HCT116 (cell line): ENCODE measurements at regions not wholly inside any gene's neighbourhood (a gene's known extent, or its start where the extent isn't known, plus 50 kb on each side); places are given as distances from the start of the nearest gene placed in this dataset.

ENCODE experiments used
- ATAC-seq: fragments of 200-7000 bp; cut with Tn5 transposase; 2 replicates; pipeline ENCODE4 v1.9.1; 2020; ENCODE audit warnings: mild to moderate bottlenecking, moderate library complexity
- BruUV-seq: library from RNA; stranded (reverse); fragments of 400-500 nt; replicated peaks from 2 replicates; lab custom pipeline; 2021; lab: Mats Ljungman, UMichigan
- CTCF ChIA-PET: fragments of 300-600 bp; sonication (Branson Sonifier 250); formaldehyde crosslinking; loops from one replicate; lab custom pipeline; 2021; ENCODE audit warnings: antibody characterized with exemption; lab: Charles Lee
- POLR2A ChIA-PET: fragments of 300-600, 350-600 bp; sonication (Branson Sonifier 250); formaldehyde crosslinking; loops from one replicate; lab custom pipeline; 2021; ENCODE audit warnings: antibody characterized with exemption; lab: Charles Lee
- RAD21 ChIA-PET, 2 experiments: fragments of 300-600 bp; sonication (Branson Sonifier 250); formaldehyde crosslinking; loops; one replicate each; lab custom pipeline; 2023; ENCODE audit warnings: low total read pairs in 2 of 2; ENCODE audit not compliant: uncharacterized antibody in 2 of 2, unreplicated experiment in 2 of 2, low non-redundant PET in 1 of 2; lab: Charles Lee
- DNase-seq: peaks from one replicate; pipeline ENCODE4 v3.0.0-alpha.2; 2010; ENCODE audit warnings: low read depth, low spot score
- H2AFZ ChIP-seq: fragments of 200-600 bp; shearing (Covaris generic), sonication (generic); 2 replicates; pipeline ENCODE4 v1.6.1; 2017; ENCODE audit warnings: low read depth, mixed run types, mixed read lengths, antibody characterized with exemption, low read length; ENCODE audit not compliant: poor library complexity, severe bottlenecking
- H3K27ac ChIP-seq: 2 replicates; pipeline ENCODE4 v1.5.1; 2012; ENCODE audit warnings: low read depth, low read length
- H3K27me3 ChIP-seq: fragments of 200-600 bp; sonication (generic); 2 replicates; pipeline ENCODE4 v1.6.1; 2016; ENCODE audit warnings: mixed run types, low read length, mixed read lengths; ENCODE audit not compliant: insufficient read depth
- H3K36me3 ChIP-seq, 2 experiments: fragments of 200-500 bp in 1 of 2; fragments of 200-600 bp in 1 of 2; sonication (Bioruptor generic) in 1 of 2; sonication (generic) in 1 of 2; 2 replicates each; pipeline versions ENCODE4 v1.5.1 to v1.6.1; 2014 to 2016; ENCODE audit warnings: low read length in 2 of 2, inconsistent platforms in 1 of 2, mixed read lengths in 1 of 2, mixed run types in 1 of 2; ENCODE audit not compliant: insufficient read depth in 2 of 2, control insufficient read depth in 1 of 2
- H3K4me1 ChIP-seq, 2 experiments: fragments of 200-600 bp in 1 of 2; sonication (generic) in 1 of 2; 2 replicates each; pipeline versions ENCODE4 v1.5.1 to v1.6.1; 2012 to 2017; ENCODE audit warnings: low read length in 2 of 2, inconsistent platforms in 1 of 2, mild to moderate bottlenecking in 1 of 2, mixed read lengths in 1 of 2, mixed run types in 1 of 2, moderate library complexity in 1 of 2; ENCODE audit not compliant: insufficient read depth in 2 of 2, control insufficient read depth in 1 of 2
- H3K4me2 ChIP-seq: fragments of 200-600 bp; sonication (generic); 2 replicates; pipeline ENCODE4 v1.6.1; 2017; ENCODE audit warnings: mixed run types, low read length, mixed read lengths
- H3K4me3 ChIP-seq, 2 experiments: fragments of 200-600 bp in 1 of 2; sonication (generic) in 1 of 2; replicated peaks in 1 of 2; 2 replicates each; pipeline ENCODE4 v1.5.1; 2011 to 2016; ENCODE audit warnings: low read length in 2 of 2, control low read depth in 1 of 2, low read depth in 1 of 2, mild to moderate bottlenecking in 1 of 2, mixed read lengths in 1 of 2, mixed run types in 1 of 2
- H3K79me2 ChIP-seq: fragments of 200-600 bp; sonication (generic); 2 replicates; pipeline ENCODE4 v1.6.1; 2017; ENCODE audit warnings: mild to moderate bottlenecking, mixed run types, low read length, moderate library complexity, mixed read lengths; ENCODE audit not compliant: insufficient read depth
- H3K9ac ChIP-seq: fragments of 200-600 bp; sonication (generic); 2 replicates; pipeline ENCODE4 v1.6.1; 2016; ENCODE audit warnings: low read length, mixed read lengths
- H3K9me2 ChIP-seq: fragments of 200-600 bp; sonication (generic), shearing (Covaris generic); 2 replicates; pipeline ENCODE4 v1.6.1; 2017; ENCODE audit warnings: mixed run types, mild to moderate bottlenecking, moderate library complexity; ENCODE audit not compliant: insufficient read depth
- H3K9me3 ChIP-seq, 2 experiments: fragments of 200-500 bp in 1 of 2; fragments of 200-600 bp in 1 of 2; sonication (Bioruptor generic) in 1 of 2; sonication (generic) in 1 of 2; 2 replicates each; pipeline ENCODE4 v1.6.1; 2014 to 2017; ENCODE audit warnings: low read length in 2 of 2, mixed read lengths in 2 of 2, inconsistent platforms in 1 of 2, low read depth in 1 of 2, mild to moderate bottlenecking in 1 of 2, mixed run types in 1 of 2, moderate library complexity in 1 of 2; ENCODE audit not compliant: control insufficient read depth in 1 of 2, insufficient read depth in 1 of 2
- H4K20me1 ChIP-seq: fragments of 200-600 bp; sonication (generic), shearing (Covaris generic); 2 replicates; pipeline ENCODE4 v1.6.1; 2017; ENCODE audit warnings: mixed run types, mild to moderate bottlenecking, moderate library complexity; ENCODE audit not compliant: insufficient read depth
- POLR2A ChIP-seq: IDR thresholded peaks from 2 replicates; pipeline ENCODE4 v1.7.0; 2011; ENCODE audit warnings: borderline replicate concordance; ENCODE audit not compliant: insufficient read depth, insufficient read length; ENCODE audit errors: extremely low read depth
- RAD21 ChIP-seq: IDR thresholded peaks from 2 replicates; pipeline ENCODE4 v1.6.1; 2012; ENCODE audit warnings: low read depth, mild to moderate bottlenecking
- SIN3A ChIP-seq: IDR thresholded peaks from 2 replicates; pipeline ENCODE4 v1.6.1; 2012; ENCODE audit warnings: low read depth
- SP1 ChIP-seq: IDR thresholded peaks from 2 replicates; pipeline ENCODE4 v1.6.1; 2012; ENCODE audit warnings: low read depth
- TCF7L2 ChIP-seq: IDR thresholded peaks from 2 replicates; pipeline ENCODE4 v1.7.0; 2011; ENCODE audit warnings: borderline replicate concordance, inconsistent platforms; ENCODE audit not compliant: insufficient read depth, insufficient read length; ENCODE audit errors: extremely low read depth
- YY1 ChIP-seq: IDR thresholded peaks from 2 replicates; pipeline ENCODE4 v1.6.1; 2011; ENCODE audit warnings: low read length, low read depth, moderate library complexity, mild to moderate bottlenecking; ENCODE audit not compliant: insufficient replicate concordance; ENCODE audit errors: extremely low read depth
- ZFX ChIP-seq: fragments of 450-650 bp; IDR thresholded peaks from 2 replicates; pipeline ENCODE4 v1.6.1; 2017
- intact Hi-C: fragments of 100-400 bp; cut with micrococcal nuclease; formaldehyde crosslinking; loops from 2 replicates; pipeline ENCODE4 v1.10.0; 2022
- TF ChIP-seq, protein P1 (sequence below): IDR thresholded peaks from 2 replicates; pipeline ENCODE4 v1.6.1; 2011; ENCODE audit warnings: mild to moderate bottlenecking, low read length, moderate library complexity; ENCODE audit not compliant: insufficient replicate concordance; ENCODE audit errors: extremely low read depth
- TF ChIP-seq, protein P2 (sequence below): IDR thresholded peaks from 2 replicates; pipeline ENCODE4 v1.6.1; 2012; ENCODE audit warnings: low read depth
- TF ChIP-seq, protein P3 (sequence below): IDR thresholded peaks from 2 replicates; pipeline ENCODE4 v1.6.1; 2012
- TF ChIP-seq, protein P4 (sequence below), 3 experiments: fragments of 200-600 bp in 1 of 3; sonication (generic) in 1 of 3; IDR thresholded peaks in 2 of 3; conservative IDR thresholded peaks in 1 of 3; 2 replicates each; pipeline ENCODE4 v1.5.1; 2012 to 2017; ENCODE audit warnings: low read depth in 2 of 3, low read length in 2 of 3, antibody characterized with exemption in 1 of 3, borderline replicate concordance in 1 of 3, control low read depth in 1 of 3, mild to moderate bottlenecking in 1 of 3, mixed read lengths in 1 of 3, mixed run types in 1 of 3, moderate library complexity in 1 of 3; ENCODE audit not compliant: insufficient read depth in 1 of 3

DNA sequence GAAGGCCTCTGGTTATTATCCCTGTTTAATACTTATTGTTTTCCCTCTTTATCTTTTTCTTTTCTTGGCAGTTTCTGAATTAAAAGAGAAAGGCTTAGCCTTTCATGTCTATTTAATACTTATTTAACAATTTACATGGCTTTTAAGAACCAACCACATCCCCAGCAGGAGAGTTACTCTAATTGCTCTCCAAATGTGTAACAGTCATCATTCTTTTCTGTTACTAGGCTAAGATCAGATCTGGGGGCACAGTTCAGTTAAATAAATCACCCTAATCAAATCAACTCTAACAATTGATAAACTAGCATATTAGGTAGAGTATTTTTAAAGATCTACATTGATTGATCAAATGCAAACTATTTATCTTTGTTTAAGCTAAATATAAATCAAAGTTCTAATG, 54.1 kb upstream of the NT5E start:
- no peaks in the 10 kb centered on the region for H3K36me3 ChIP-seq
- CTCF ChIA-PET, result no interaction called here
- no TSS peak for BruUV-seq
- H3K4me2 ChIP-seq, result no peak overlapping the region
- POLR2A ChIA-PET, result no interaction called here
- no peaks in the 10 kb centered on the region for H3K9me2 ChIP-seq
- DNase-seq, result no peak
- no peak overlapping the region for H2AFZ ChIP-seq
- no peak overlapping the region for H3K9ac ChIP-seq
- H3K27ac ChIP-seq, result no peak overlapping the region
- no peak overlapping the region for H3K4me3 ChIP-seq
- H3K79me2 ChIP-seq, result no peaks in the 10 kb centered on the region
- no peaks in the 10 kb centered on the region for H3K9me3 ChIP-seq
- no peak for ATAC-seq
- RAD21 ChIA-PET, result no interaction called here
- TF ChIP-seq, protein P1, sequence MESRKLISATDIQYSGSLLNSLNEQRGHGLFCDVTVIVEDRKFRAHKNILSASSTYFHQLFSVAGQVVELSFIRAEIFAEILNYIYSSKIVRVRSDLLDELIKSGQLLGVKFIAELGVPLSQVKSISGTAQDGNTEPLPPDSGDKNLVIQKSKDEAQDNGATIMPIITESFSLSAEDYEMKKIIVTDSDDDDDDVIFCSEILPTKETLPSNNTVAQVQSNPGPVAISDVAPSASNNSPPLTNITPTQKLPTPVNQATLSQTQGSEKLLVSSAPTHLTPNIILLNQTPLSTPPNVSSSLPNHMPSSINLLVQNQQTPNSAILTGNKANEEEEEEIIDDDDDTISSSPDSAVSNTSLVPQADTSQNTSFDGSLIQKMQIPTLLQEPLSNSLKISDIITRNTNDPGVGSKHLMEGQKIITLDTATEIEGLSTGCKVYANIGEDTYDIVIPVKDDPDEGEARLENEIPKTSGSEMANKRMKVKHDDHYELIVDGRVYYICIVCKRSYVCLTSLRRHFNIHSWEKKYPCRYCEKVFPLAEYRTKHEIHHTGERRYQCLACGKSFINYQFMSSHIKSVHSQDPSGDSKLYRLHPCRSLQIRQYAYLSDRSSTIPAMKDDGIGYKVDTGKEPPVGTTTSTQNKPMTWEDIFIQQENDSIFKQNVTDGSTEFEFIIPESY, result no peak
- H3K4me1 ChIP-seq, result peaks cover 0 to 2% of the 10 kb centered on the region in 2 experiments; a peak in 1 of 4 replicates
- H4K20me1 ChIP-seq, result no peaks in the 10 kb centered on the region
- intact Hi-C loops, result no loop called here
- H3K27me3 ChIP-seq, result no peaks in the 10 kb centered on the region

DNA sequence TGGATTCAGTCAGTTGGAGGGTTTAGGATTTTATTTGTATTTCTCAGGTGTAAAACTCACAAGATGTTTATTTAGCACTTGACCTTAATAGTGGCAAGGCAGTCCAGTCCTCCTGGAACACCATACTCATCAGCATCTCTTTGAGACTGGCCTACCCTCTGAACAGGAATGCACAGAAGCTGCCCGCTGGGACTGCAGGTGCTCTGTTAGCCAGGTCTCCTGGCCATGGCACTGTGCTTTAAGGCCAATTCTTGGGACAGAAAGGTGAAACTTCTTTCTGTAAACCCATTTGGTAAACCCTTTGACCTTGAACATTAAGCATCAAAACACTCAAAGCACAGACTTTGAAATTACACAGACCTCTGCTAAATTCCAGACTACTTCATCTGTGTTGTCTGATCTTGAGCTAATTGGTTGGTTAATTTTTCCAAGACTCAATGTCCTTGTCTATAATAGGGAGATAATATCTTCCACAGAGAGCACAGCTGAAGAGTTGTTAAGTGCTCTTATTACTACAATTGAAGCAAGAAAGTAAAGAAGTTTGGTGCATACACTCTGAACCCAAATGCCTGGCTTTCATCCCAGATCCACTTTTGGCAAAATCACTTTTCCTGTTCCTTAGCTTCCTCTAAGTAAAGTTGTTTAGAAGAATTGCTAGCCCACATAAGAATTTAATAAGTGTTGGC, 54.9 kb upstream of the NT5E start:
- H3K27ac ChIP-seq, result no peak overlapping the region
- intact Hi-C loops, result no loop called here
- CTCF ChIA-PET, result no interaction called here
- no peak overlapping the region for H2AFZ ChIP-seq
- POLR2A ChIA-PET, result no interaction called here
- H3K4me2 ChIP-seq, result no peak overlapping the region
- no peaks in the 10 kb centered on the region for H3K9me2 ChIP-seq
- H3K9me3 ChIP-seq, result no peaks in the 10 kb centered on the region
- H3K36me3 ChIP-seq, result no peaks in the 10 kb centered on the region
- H4K20me1 ChIP-seq, result no peaks in the 10 kb centered on the region
- DNase-seq (no peak), ATAC-seq (no peak)
- no peak overlapping the region for H3K4me3 ChIP-seq
- RAD21 ChIA-PET, result no interaction called here
- H3K4me1 ChIP-seq, result peaks cover 0 to 8% of the 10 kb centered on the region in 2 experiments; a peak in 1 of 4 replicates
- H3K79me2 ChIP-seq, result no peaks in the 10 kb centered on the region
- BruUV-seq, result no TSS peak
- no peaks in the 10 kb centered on the region for H3K27me3 ChIP-seq
- no peak overlapping the region for H3K9ac ChIP-seq
- TF ChIP-seq SP1 (no peak), ZFX (no peak), TCF7L2 (no peak), RAD21 (no peak), SIN3A (no peak), YY1 (no peak), POLR2A (no peak)
- TF ChIP-seq, protein P2, sequence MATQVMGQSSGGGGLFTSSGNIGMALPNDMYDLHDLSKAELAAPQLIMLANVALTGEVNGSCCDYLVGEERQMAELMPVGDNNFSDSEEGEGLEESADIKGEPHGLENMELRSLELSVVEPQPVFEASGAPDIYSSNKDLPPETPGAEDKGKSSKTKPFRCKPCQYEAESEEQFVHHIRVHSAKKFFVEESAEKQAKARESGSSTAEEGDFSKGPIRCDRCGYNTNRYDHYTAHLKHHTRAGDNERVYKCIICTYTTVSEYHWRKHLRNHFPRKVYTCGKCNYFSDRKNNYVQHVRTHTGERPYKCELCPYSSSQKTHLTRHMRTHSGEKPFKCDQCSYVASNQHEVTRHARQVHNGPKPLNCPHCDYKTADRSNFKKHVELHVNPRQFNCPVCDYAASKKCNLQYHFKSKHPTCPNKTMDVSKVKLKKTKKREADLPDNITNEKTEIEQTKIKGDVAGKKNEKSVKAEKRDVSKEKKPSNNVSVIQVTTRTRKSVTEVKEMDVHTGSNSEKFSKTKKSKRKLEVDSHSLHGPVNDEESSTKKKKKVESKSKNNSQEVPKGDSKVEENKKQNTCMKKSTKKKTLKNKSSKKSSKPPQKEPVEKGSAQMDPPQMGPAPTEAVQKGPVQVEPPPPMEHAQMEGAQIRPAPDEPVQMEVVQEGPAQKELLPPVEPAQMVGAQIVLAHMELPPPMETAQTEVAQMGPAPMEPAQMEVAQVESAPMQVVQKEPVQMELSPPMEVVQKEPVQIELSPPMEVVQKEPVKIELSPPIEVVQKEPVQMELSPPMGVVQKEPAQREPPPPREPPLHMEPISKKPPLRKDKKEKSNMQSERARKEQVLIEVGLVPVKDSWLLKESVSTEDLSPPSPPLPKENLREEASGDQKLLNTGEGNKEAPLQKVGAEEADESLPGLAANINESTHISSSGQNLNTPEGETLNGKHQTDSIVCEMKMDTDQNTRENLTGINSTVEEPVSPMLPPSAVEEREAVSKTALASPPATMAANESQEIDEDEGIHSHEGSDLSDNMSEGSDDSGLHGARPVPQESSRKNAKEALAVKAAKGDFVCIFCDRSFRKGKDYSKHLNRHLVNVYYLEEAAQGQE, result no peak
- TF ChIP-seq, protein P3, sequence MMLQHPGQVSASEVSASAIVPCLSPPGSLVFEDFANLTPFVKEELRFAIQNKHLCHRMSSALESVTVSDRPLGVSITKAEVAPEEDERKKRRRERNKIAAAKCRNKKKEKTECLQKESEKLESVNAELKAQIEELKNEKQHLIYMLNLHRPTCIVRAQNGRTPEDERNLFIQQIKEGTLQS, result no peak
- TF ChIP-seq, protein P4, sequence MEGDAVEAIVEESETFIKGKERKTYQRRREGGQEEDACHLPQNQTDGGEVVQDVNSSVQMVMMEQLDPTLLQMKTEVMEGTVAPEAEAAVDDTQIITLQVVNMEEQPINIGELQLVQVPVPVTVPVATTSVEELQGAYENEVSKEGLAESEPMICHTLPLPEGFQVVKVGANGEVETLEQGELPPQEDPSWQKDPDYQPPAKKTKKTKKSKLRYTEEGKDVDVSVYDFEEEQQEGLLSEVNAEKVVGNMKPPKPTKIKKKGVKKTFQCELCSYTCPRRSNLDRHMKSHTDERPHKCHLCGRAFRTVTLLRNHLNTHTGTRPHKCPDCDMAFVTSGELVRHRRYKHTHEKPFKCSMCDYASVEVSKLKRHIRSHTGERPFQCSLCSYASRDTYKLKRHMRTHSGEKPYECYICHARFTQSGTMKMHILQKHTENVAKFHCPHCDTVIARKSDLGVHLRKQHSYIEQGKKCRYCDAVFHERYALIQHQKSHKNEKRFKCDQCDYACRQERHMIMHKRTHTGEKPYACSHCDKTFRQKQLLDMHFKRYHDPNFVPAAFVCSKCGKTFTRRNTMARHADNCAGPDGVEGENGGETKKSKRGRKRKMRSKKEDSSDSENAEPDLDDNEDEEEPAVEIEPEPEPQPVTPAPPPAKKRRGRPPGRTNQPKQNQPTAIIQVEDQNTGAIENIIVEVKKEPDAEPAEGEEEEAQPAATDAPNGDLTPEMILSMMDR (IDR thresholded peaks at IDR 0.05 in 2 of 3, conservative IDR thresholded peaks at IDR 0.05 in 1 of 3; ENCODE audit: borderline replicate concordance in 1 of 3, insufficient read depth in 1 of 3, low read depth in 2 of 3, low read length in 2 of 3), result no peak
